G401 (cell line): ENCODE measurements at regions not wholly inside any gene's neighbourhood (a gene's known extent, or its start where the extent isn't known, plus 50 kb on each side); places are given as distances from the start of the nearest gene placed in this dataset.

Source experiments
- DNase-seq: peaks from one replicate; pipeline ENCODE4 v3.0.0-alpha.2; 2015; ENCODE audit warnings: low spot score
- in situ Hi-C: cut with HindIII; loops from 2 replicates; pipeline ENCODE4 v1.10.0; 2016; ENCODE audit warnings: low sequenced_read_pairs, mixed read lengths

DNA sequence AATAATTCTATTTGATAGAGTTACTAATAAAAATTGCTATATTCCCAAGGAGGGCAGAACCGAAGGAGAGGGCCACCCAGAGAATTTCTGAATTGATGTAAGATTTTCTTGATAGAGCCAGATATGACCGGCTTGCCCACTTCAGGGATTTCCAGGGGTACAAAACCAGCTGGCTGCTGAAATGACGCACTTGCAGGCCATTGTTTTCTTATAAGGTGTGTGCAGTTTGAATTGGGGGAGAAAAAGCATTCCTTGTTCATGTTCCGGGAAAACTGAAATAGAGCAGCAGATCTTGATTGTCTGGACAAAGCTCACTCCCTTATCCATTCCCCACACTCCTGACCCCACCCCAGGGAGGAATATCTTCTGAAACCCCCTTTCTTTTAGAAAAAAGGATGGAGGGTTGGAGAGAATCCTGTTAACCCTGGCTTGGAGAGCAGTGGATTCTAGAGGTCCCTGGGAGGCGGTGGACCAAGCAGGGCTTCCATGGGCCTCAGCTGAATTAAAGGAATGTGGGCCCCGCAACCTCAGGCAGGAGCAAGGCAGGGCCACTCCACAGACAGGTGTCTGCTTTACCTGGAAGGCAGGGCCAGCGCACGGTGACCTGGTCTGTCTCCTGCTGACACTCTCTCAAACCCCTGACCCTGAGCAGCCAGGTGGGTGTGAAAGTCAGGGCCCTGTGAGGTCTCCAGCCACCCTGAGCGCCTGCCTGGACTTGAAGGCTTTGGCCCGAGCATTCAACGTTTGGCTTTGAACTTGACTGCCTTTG lies 96.4 kb downstream of the TMEM170B start:
- in situ Hi-C loops, result no loop called here
- no peak for DNase-seq

DNA sequence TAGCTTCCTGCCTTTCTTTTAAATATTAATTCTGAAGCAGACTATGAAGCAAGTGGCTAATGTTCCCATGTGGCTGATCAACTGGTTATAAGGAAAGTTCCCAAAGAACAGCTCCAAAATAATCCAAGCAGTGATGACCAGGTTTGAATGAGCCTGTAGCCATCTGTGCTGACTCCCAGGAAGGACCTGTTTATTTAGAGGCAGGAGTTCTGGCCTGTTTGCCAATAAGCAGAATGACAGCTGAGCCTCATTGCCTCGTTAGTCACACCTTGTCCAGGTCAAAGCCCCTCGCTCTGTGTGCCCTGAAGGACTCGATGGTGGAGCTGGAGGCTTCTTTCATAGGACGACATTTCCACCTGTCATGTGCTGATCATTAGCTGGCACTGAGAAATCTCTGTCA lies 97.4 kb downstream of the TMEM170B start:
- in situ Hi-C loops, result no loop called here
- no peak for DNase-seq

DNA sequence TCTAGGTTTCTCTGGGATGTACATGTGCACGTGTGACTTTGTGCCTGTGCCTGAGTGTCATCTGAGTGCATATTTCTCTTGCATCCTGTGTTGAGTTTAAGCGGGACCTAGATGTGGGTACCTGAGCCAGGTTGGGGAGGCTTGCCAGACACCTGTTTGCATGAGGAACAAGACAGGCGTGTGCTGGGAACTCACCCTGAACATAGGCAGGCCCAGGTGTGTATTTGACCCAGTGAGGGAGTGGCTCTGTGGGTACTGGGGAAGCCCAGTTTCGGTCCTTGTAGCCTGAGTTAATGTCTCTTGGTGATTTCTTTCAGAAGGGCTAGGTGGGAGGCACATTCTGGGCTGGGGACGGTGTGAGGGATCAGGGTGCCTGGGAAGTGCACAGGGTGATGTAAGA lies 98.6 kb downstream of the TMEM170B start:
- DNase-seq, result no peak
- in situ Hi-C loops, result no loop called here

DNA sequence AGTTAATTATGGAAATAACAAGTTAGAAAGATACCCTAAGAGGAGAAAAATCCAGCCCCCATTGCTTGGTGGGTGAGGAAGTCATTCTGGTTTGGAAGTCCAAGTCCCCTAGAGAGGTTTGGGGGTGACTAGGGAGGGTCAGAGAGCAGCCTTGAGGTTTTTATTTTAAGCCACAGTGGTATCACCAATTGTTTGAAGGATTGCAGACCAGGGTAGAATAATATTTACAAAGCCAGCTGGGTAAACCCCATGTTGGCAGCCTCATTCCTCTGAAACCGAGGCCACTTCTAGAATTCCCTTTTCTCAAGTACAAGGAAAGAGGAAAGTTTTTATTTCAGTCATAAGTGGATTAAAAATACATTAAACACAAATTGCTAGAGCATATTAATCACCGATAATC lies 99.7 kb downstream of the TMEM170B start:
- DNase-seq, result no peak
- in situ Hi-C loops, result no loop called here

DNA sequence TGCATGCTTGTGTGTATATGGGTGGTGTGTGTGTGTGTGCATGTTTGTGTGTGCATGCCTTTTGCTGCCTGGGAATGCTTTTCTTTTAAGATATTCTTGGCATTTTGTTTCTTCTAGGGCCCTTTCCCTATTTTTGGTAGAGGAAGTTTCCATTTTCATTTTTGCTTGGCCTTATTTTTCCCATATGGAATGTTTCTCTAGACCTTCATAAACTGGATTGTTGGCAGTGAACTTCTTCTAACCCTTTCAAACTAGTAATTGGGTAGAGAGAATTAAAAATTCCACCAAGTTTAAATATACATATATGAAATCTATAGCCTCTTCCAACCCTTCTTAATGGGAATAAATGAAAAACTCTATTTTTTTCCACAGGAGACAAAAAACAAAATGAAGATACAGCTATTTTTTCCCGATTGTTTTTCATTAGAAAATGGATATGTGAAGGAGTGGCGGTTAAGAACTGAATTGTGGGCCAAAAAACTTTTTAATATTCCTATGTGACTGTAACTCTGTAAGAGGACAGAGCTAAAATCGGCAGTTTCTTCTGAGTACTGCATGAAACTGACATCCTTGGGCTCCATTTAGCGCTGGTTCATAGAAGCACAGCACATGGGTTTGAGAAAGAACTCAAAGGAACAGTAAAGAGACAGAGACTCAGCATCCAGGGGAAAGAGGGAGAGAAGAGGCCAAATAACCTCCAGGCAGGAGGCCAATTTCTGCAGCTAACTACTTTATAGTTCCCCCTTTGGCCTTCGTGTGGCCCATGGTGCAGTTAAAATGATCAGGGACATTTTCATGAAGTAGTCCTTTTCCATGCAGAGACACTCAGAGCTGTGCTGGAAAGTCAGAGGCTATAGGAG lies 102.1 kb downstream of the TMEM170B start:
- DNase-seq, result no peak
- in situ Hi-C loops, result no loop called here

DNA sequence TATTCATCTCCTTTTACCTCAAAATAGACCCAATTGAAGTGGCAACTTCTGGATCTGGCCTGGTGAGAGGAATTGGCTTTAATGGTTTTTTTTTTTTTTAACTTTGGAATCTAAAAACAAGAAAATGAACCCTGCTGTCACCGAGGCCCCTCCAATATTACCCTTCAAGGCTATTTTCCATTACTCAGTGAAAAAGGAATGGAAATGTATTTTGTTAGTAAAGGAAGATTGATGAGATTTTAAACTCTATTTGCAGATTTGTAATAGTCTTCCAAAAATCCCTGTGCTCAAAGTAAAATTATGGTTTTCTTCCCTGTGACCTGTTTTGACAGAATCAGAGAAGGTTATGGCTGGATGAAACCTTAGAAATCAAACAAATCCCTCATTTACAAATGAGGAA lies 102.9 kb downstream of the TMEM170B start:
- in situ Hi-C loops, result no loop called here
- DNase-seq, result no peak

DNA sequence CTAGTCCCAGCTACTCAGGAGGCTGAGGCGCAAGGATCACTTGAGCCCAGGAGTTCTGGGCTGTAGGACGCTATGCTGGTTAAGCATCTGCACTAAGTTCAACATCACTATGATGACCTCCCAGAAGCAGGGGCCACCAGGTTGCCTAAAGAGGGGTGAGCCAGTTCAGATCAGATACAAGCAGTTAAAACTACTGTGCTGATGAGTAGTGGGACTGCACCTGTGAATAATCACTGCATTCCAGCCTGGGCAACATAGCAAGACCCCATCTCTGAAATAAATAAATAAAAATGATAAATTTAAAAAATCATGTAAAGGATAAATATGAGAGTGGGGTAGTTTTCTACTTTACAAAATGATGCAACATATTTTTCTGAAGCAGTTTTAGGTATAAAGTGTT lies 106.5 kb downstream of the TMEM170B start:
- in situ Hi-C loops, result no loop called here
- DNase-seq, result no peak

DNA sequence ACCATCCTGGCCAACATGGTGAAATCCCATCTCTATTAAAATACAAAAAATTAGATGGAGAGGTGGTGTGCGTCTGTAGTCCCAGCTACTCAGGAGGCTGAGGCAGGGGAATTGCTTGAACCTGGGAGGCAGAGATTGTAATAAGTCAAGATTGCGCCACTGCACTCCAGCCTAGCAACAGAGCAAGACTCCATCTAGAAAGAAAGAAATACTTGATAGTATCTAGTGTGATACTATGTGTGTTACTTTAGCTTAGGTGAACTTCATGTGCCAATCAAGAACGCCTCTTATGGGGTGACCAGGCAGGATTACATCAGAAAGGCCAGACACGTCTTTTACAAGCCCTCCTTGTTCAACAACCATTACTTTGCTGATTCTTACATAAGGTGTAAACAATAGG lies 107.1 kb downstream of the TMEM170B start:
- no peak for DNase-seq
- in situ Hi-C loops, result no loop called here

DNA sequence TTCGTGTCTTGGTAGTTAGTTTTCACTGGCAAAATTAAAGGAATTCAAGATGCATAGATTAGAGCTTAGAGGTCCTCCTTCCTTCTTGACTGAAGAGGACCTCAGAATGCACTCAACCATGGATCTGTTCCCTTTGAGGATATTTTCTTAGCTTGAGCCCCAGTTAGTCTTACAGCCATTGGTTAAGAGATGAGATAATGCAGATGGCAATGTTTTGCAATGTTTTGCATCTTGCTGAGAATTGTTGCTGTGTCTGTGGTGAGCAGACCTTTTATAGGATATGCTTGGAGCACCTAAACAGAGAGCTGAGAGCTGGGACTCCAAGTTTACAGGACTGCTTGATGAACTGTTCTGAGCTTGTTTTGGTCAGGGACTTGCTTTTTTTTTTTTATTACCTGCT lies 107.5 kb downstream of the TMEM170B start:
- DNase-seq, result no peak
- in situ Hi-C loops, result no loop called here

DNA sequence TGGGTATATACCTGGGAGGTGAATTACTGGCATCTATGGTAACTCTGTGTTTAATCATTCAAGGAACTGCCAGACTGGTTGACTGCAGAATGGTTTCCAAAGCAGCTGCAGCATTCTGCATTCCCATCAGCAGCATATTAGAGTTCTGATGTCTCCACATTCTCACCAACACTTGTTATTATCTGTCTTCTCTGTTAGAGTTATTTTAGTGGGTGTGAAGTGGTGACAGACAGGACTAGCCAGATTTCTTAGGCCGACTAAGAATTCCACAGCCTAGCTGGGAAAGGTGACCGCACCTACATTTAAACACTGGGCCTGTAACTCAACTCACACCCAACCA lies 110.9 kb downstream of the TMEM170B start:
- no peak for DNase-seq
- in situ Hi-C loops, result no loop called here

DNA sequence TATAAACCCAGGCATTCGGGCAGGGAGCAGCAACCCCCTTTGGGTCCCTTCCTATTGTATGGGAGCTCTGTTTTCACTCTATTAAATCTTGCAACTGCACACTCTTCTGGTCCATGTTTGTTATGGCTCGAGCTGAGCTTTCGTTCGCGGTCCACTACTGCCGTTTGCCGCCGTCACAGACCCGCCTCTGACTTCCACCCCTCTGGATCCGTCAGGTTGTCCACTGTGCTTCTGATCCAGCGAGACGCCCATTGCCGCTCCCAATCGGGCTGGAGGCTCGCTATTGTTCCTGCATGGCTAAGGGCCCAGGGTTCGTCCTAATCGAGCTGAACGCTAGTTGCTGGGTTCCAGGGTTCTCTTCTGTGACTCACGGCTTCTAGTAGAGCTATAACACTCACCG lies 111.3 kb downstream of the TMEM170B start:
- in situ Hi-C loops, result no loop called here
- no peak for DNase-seq

DNA sequence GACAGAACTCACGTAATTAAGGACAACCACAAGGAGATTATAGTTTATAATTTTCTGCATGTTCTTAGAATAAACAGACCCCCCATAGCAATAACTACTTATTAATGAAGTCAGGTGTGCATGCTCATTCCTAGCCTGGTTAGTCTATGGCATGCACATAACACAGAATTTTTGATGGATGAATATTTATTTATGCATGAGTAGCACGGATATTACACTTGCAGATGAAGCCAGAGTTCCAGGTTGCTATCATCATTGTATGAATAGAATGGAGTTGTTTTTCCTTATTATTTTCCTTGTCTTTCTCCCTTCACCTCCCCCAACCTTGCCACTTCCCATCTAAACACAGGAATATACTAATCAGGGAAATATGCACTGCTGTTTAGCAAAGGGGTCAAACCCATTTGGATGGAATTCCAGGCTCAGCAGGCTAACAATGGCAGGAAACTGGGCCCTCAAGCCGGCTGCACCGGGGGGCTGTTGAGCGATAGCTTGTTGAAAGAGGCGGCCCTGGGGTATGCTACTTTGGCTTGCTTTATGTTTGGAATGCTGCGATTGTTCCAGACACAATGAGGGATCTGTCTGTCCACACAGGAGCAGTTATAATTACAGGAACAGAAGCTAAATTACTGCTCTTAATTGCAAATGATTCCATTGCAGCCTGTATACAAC lies 112.6 kb downstream of the TMEM170B start:
- in situ Hi-C loops, result no loop called here
- DNase-seq, result peak; percentile 14

DNA sequence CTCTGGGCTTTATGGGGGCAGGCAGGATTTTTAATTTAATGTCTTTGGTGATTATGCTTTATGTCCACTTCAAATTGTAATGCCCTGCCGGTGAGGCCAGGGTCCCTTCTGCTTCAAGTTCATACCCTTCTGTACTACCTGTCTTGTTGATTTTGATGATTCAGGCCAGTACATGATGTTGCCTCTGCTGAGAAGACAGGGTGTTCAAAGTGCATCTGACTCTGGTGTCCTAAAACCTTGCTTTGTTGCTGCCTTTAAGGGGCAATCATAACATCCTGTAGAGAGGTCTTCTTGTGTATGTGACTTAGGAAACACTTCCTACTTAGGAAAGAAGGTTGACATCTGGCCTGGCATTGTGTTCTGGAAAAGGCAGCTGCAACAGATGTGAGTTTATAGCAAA lies 113.2 kb downstream of the TMEM170B start:
- in situ Hi-C loops, result no loop called here
- DNase-seq, result no peak

DNA sequence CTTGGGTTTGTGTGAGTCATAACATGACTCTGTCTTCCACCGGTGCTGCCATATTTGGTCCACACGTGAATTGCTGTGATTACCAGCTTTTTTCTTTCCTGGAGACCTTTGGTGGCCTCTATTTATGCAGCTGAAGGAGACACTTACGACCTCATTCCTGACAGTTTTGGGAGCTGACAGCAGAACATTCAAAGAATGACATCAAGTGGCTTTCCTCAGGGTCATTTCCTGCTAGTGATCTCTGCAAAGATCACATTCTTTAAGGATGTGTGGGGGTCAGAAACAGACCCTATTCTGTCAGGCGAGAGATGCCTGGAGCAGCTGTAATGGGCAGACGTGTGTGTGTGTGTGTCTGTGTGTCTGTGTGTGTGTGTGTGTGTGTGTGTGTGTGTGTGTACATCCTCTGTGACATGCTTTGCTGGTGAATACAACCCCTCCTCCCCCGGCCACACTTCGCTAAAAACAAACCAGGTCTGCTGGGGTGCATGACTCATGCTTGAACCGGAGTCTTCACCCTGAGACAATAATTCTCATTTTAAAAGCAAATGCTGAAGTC lies 115.6 kb downstream of the TMEM170B start:
- in situ Hi-C loops, result no loop called here
- DNase-seq, result no peak

DNA sequence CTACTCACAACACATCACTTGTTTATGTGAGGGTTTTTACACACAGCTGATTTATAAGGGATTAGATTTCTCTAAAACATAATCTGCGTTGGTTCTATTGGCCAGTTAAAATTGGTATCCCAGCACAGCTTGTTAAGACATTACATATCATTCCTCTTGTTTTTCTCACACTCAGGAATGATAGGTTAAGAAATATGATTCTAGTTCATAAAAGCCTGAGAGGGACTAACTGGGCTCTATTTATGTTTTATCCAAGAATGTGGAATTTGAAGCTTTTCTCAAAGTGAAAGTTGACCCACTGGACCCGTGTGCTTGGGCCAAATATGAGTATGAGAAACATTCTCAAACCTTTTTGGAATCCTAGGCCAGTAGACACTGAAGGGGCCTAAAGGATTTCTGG lies 117.3 kb downstream of the TMEM170B start:
- no peak for DNase-seq
- in situ Hi-C loops, result no loop called here

DNA sequence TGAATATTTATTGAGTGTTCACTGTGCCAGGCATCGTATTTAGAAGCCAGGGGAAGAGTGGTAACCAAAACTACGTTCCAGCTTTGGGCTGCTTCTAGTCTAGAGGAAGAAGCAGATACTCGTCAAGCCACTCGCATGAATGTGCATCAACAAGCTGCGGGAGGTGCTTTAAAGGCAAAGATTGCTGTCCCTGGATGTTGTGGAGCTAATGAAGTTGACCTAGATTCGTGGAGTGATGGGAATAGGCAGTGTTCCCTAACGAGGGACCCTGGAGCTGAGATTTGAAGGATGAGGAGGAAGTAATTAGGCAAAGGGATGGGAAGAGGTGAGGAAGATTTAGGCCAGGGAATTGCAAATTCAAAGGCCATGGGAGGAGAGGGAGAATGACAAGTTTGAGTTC lies 118.9 kb downstream of the TMEM170B start:
- in situ Hi-C loops, result no loop called here

DNA sequence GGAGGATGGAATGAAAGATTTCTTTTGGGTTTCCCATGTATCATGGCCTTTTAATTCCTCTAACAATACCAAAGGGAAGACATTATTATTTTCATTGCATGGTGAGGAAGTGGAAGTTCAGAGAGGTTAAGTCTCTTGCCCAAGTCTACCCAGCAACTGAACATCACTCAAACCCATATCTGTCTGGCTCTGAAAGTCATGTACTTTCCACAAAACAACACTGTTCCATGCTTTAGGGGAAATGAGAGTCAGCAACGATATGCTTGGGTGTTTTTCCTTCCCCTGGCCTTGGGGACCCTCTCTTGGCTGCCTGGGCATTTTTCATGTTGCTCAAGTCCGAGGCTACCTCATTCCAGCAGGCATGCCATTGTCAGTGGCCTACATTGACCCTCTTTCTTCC lies 118.8 kb downstream of the ADTRP start:
- no peak for DNase-seq
- in situ Hi-C loops, result no loop called here

More for the DNA sequence above, 118.9 kb downstream of the TMEM170B start:
- DNase-seq, result no peak

DNA sequence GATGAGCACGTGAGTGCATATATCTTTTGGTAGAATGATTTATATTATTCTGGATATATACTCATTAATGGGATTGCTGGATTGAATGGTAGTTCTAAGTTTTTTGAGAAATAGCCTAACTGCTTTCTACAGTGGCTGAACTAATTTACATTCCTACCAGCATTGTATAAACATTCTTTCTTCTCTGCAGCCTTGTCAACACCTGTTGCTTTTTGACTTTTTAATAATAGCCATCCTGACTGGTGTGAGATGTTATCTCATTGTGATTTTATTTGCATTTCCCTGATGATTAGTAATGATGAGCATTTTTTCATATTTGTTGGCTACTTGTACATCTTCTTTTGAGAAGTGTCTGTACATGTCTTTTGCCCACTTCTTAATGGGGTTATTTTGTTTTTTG lies 116.3 kb downstream of the ADTRP start:
- no peak for DNase-seq

DNA sequence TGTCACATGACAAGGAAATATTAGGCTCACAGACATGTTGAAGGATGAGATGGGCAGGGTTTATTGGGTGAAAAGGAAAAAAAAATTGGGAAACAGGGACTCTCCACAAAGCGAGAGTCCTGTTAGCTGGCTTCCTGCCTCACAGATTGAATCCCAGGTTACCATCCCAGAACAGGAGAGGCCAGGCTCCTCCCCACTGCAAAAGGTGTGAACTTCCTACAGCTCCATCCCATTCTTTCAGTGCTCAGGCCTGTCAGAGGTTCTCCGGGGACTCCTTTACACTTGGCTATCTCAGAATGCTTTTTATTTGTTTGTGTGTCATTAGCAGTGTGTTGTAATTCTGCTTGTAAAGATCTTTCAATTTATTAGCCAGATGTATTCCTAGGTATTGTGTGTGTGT lies 115.1 kb downstream of the ADTRP start:
- in situ Hi-C loops, result no loop called here

More for the DNA sequence above, 116.3 kb downstream of the ADTRP start:
- in situ Hi-C loops, result no loop called here

More for the DNA sequence above, 115.1 kb downstream of the ADTRP start:
- no peak for DNase-seq
